Activated T-cell treated with anti-CD3 and anti-CD28 coated beads, Interleukin-2, amount 50 U/mL, for 72 hours (primary cell): ENCODE measurements at regions not wholly inside any gene's neighbourhood (a gene's known extent, or its start where the extent isn't known, plus 50 kb on each side); places are given as distances from the start of the nearest gene placed in this dataset.
"Not testable (repeated sequence)": the region's sequence is repeated elsewhere in the genome, so short reads cannot be mapped to it uniquely, and the experiment has no call there.

ENCODE experiments used
- ATAC-seq, 2 donors: fragments of 150-1000 bp; cut with Tn5 transposase; replicated peaks in 1 of 2; 2 replicates each; pipeline ENCODE4 v1.10.0; 2021; ENCODE audit warnings: moderate library complexity in 2 of 2, mild to moderate bottlenecking in 1 of 2
- DNase-seq, 2 donors: peaks; one replicate each; pipeline ENCODE4 v3.0.0; 2021 to 2022; ENCODE audit warnings: mixed read lengths in 1 of 2
- H3K27ac Mint-ChIP-seq: one replicate; pipeline ENCODE4 v1.8.0; 2022; ENCODE audit warnings: mild to moderate bottlenecking, moderate library complexity, mixed read lengths
- H3K27me3 Mint-ChIP-seq: one replicate; pipeline ENCODE4 v1.8.0; 2022; ENCODE audit warnings: low read depth, mixed read lengths
- H3K36me3 Mint-ChIP-seq, 2 donors: one replicate each; pipeline ENCODE4 v1.8.0; 2022; ENCODE audit warnings: mixed read lengths in 2 of 2, mild to moderate bottlenecking in 1 of 2; ENCODE audit not compliant: insufficient read depth in 2 of 2
- H3K4me1 Mint-ChIP-seq: one replicate; pipeline ENCODE4 v1.8.0; 2022; ENCODE audit warnings: low read depth, mixed read lengths
- H3K4me3 Mint-ChIP-seq, 2 donors: one replicate each; pipeline ENCODE4 v1.8.0; 2022; ENCODE audit warnings: mild to moderate bottlenecking in 2 of 2, mixed read lengths in 2 of 2, moderate library complexity in 2 of 2
- H3K9me3 Mint-ChIP-seq, 2 donors: one replicate each; pipeline ENCODE4 v1.8.0; 2022; ENCODE audit warnings: mixed read lengths in 2 of 2

DNA sequence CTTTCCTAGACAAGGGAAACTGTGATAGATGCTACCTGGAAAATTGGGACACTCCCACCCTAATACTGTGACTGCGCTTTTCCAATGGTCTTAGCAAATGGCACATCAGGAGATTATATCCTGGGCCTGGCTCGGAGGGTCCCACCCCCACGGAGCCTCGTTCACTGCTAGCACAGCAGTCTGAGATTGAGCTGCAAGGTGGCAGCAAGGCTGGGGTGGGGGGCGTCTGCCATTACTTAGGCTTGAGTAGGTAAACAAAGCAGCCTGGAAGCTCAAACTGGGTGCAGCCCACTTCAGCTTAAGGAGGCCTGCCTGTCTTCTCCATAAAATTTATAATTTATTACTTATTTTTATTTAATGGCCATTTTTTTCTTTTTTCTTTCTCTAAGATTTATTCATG, 802.1 kb upstream of the SLC39A10 start:
- no peak overlapping the region for H3K4me3 Mint-ChIP-seq

GRCh38 chr2:194842871-194843270, 814.2 kb upstream of the SLC39A10 start:
- no peak for DNase-seq

More for the DNA sequence above, 802.1 kb upstream of the SLC39A10 start:
- Mint-ChIP-seq H3K4me1 (no peaks in the 10 kb centered on the region), H3K36me3 (peaks cover 0 to 2% of the 10 kb centered on the region in 2 donors), H3K27me3 (no peaks in the 10 kb centered on the region), H3K27ac (no peak overlapping the region), H3K9me3 (peaks cover 0 to 3% of the 10 kb centered on the region in 2 donors)
- ATAC-seq (no peak), DNase-seq (no peak)

GRCh38 chr2:194834371-194834770, 822.7 kb upstream of the SLC39A10 start:
- DNase-seq, H3K4me3 Mint-ChIP-seq, H3K9me3 Mint-ChIP-seq: not testable (repeated sequence)

More at GRCh38 chr2:194842871-194843270, 814.2 kb upstream of the SLC39A10 start:
- H3K27me3 Mint-ChIP-seq = no peaks in the 10 kb centered on the region
- H3K9me3 Mint-ChIP-seq = no peaks in the 10 kb centered on the region
- no peaks in the 10 kb centered on the region for H3K36me3 Mint-ChIP-seq
- no peak overlapping the region for H3K4me3 Mint-ChIP-seq
- no peak overlapping the region for H3K27ac Mint-ChIP-seq
- no peak for ATAC-seq
- H3K4me1 Mint-ChIP-seq = no peaks in the 10 kb centered on the region

DNA sequence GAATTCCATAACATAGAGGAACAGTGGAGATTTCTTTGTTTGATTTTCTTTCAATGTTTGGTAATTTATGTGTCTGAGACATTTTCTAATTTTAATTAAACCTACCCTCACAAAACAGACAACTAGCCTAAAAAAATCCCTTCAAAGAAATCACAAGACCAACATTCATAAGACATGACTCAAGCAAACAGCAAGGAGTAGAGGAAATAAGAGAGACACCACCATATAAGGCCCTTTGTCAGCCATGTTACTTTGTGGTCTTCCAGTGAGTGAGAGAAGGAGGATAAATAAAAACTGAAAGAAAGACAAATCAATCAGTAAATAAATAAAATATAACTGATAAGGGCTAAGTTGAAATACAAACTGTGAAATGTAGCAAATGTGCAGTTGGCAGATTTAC, 830.8 kb upstream of the SLC39A10 start:
- Mint-ChIP-seq H3K4me1 (no peaks in the 10 kb centered on the region), H3K27ac (no peak overlapping the region), H3K4me3 (no peak overlapping the region), H3K36me3 (no peaks in the 10 kb centered on the region), H3K27me3 (no peaks in the 10 kb centered on the region), H3K9me3 (no peaks in the 10 kb centered on the region)
- DNase-seq = no peak
- no peak for ATAC-seq

More at GRCh38 chr2:194834371-194834770, 822.7 kb upstream of the SLC39A10 start:
- not testable (repeated sequence) for H3K27me3 Mint-ChIP-seq, ATAC-seq, H3K4me1 Mint-ChIP-seq, H3K36me3 Mint-ChIP-seq, H3K27ac Mint-ChIP-seq

DNA sequence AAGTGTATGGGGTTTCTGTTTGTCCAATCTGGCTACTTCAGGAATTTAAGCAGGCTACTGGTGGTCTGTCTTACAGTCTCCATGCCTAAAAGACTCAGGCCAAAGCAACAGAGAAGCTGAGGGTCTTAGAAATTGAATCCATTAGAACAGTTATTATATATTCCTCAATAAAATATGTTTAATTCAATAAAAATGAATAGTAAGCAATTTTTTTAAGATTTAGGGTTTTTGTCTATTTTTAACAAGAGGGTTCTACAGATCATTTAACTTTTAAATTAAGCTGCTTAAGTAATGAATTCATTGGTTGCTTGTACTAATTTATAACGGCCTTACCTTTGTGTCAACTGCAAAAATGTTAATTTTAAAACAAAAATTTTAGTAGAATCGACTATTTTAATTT, 832.6 kb upstream of the SLC39A10 start:
- no peak for ATAC-seq
- Mint-ChIP-seq H3K4me1 (no peaks in the 10 kb centered on the region), H3K4me3 (no peak overlapping the region), H3K27ac (no peak overlapping the region), H3K9me3 (no peaks in the 10 kb centered on the region), H3K27me3 (no peaks in the 10 kb centered on the region), H3K36me3 (no peaks in the 10 kb centered on the region)
- no peak for DNase-seq

DNA sequence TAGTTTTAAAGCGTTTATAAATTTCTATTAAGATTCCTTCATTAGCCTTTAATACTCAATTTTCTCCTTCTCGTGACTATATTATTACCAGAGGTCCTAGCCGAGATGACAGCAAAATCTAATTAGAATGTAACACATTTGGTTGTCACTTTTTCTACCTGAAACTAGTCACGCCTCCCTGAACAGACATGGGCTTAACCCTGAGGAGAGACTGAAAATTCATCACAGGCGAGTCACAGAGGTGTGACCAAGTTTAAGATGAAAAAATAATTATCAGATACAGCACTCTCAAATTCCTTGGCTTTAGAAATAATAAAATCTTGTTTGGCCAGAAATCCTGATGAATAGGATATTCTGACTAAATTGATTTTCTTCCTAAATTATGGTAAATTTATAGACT, 834.4 kb upstream of the SLC39A10 start:
- DNase-seq = no peak
- ATAC-seq = no peak
- no peaks in the 10 kb centered on the region for H3K4me1 Mint-ChIP-seq
- no peak overlapping the region for H3K4me3 Mint-ChIP-seq
- no peaks in the 10 kb centered on the region for H3K27me3 Mint-ChIP-seq
- no peaks in the 10 kb centered on the region for H3K9me3 Mint-ChIP-seq
- no peak overlapping the region for H3K27ac Mint-ChIP-seq
- no peaks in the 10 kb centered on the region for H3K36me3 Mint-ChIP-seq

- DNase-seq = no peak
- no peak overlapping the region for H3K4me3 Mint-ChIP-seq
- no peaks in the 10 kb centered on the region for H3K36me3 Mint-ChIP-seq
- no peaks in the 10 kb centered on the region for H3K4me1 Mint-ChIP-seq
- ATAC-seq = no peak
- no peak overlapping the region for H3K27ac Mint-ChIP-seq
- H3K27me3 Mint-ChIP-seq = no peaks in the 10 kb centered on the region
- H3K9me3 Mint-ChIP-seq = no peaks in the 10 kb centered on the region
Observed at GRCh38 chr2:194822097-194822496, 834.9 kb upstream of the SLC39A10 start.

- ATAC-seq = no peak
Observed at GRCh38 chr2:194819367-194819766, 837.7 kb upstream of the SLC39A10 start.

GRCh38 chr2:194815475-194815874, 841.6 kb upstream of the SLC39A10 start:
- no peaks in the 10 kb centered on the region for H3K27me3 Mint-ChIP-seq
- no peak for DNase-seq

More at GRCh38 chr2:194819367-194819766, 837.7 kb upstream of the SLC39A10 start:
- no peaks in the 10 kb centered on the region for H3K4me1 Mint-ChIP-seq
- no peaks in the 10 kb centered on the region for H3K36me3 Mint-ChIP-seq
- no peak overlapping the region for H3K4me3 Mint-ChIP-seq
- no peak for DNase-seq
- H3K9me3 Mint-ChIP-seq = no peaks in the 10 kb centered on the region
- H3K27ac Mint-ChIP-seq = no peak overlapping the region
- no peaks in the 10 kb centered on the region for H3K27me3 Mint-ChIP-seq

DNA sequence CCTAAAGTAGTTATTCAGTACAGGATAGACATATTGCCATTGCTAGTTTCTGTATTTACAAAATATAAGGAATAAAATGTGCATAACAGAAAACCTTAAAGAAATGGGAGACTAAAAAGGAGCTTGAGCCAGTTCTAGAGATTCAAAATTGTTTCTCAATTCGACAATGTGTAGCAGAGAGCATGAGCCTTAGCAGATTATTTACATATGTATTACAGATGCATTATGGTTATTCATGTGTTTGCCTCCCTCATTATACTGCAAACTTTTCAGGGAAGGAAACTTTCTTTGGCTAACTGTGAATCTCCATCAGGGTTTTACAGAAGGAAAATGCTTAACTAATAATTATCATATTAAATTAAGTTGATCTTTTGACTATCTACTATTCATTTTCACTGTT, 854.4 kb upstream of the SLC39A10 start:
- DNase-seq (no peak), ATAC-seq (no peak)
- H3K27ac Mint-ChIP-seq = no peak overlapping the region
- H3K9me3 Mint-ChIP-seq = peaks cover 6% of the 10 kb centered on the region in 2 donors
- peaks cover 0 to 1% of the 10 kb centered on the region in 2 donors for H3K36me3 Mint-ChIP-seq
- H3K4me3 Mint-ChIP-seq = no peak overlapping the region
- no peaks in the 10 kb centered on the region for H3K27me3 Mint-ChIP-seq
- no peaks in the 10 kb centered on the region for H3K4me1 Mint-ChIP-seq

More at GRCh38 chr2:194815475-194815874, 841.6 kb upstream of the SLC39A10 start:
- H3K4me3 Mint-ChIP-seq = no peak overlapping the region
- no peak overlapping the region for H3K27ac Mint-ChIP-seq
- H3K36me3 Mint-ChIP-seq = no peaks in the 10 kb centered on the region
- ATAC-seq = no peak
- H3K9me3 Mint-ChIP-seq = no peaks in the 10 kb centered on the region
- no peaks in the 10 kb centered on the region for H3K4me1 Mint-ChIP-seq

DNA sequence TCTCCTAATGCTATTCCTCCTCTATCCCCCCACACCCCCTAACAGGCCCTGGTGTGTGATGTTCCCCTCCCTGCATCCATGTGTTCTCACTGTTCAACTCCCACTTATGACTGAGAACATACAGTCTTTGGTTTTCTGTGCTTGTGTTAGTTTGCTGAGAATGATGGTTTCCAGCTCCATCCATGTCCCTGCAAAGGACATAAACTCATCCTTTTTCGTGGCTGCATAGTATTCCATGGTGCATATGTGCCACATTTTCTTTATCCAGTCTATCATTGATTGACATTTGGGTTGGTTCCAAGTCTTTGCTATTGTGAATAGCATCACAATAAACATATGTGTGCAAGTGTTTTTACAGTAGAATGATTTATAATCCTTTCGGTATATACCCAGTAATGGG, 870.0 kb upstream of the SLC39A10 start:
- not testable (repeated sequence) for H3K4me1 Mint-ChIP-seq, H3K27ac Mint-ChIP-seq, H3K4me3 Mint-ChIP-seq, H3K9me3 Mint-ChIP-seq, H3K36me3 Mint-ChIP-seq, H3K27me3 Mint-ChIP-seq, DNase-seq, ATAC-seq

DNA sequence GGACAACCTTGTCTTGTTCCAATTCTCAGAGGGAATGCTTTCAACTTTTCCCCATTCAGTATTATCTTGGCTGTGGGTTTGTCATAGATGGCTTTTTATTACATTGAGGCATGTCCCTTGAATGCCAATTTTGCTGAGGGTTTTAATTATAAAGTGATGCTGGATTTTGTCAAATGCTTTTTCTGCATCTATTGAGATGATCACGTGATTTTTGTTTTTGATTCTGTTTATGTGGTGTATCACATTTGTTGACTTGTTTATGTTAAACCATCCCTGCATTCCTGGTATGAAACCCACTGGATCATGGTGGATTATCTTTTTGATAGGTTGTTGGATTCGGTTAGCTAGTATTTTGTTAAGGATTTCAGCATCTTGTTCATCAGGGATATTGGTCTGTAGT, 885.6 kb upstream of the SLC39A10 start:
- ATAC-seq, H3K4me3 Mint-ChIP-seq, H3K4me1 Mint-ChIP-seq, H3K27me3 Mint-ChIP-seq, DNase-seq, H3K9me3 Mint-ChIP-seq, H3K27ac Mint-ChIP-seq, H3K36me3 Mint-ChIP-seq: not testable (repeated sequence)

DNA sequence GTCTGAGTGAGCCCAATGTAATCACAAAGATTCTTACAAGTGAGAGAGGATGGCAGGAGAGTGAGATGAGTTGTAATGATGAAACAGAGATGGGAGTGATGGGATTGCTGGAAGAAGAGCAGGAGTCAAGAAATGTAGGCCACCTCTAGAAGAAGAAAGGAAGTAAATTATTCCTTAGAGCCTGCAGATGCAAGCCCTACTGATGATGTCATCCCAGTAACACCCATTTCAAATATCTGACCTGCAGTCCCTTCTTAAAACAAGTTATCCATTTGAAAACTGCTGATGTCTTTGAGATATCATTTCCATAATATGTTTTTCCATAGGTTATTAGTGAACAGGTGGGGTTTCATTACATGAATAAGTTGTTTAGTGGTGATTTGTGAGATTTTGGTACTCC, 888.0 kb upstream of the SLC39A10 start:
- ATAC-seq = no peak
- H3K36me3 Mint-ChIP-seq = no peaks in the 10 kb centered on the region
- no peaks in the 10 kb centered on the region for H3K4me1 Mint-ChIP-seq
- H3K4me3 Mint-ChIP-seq = no peak overlapping the region
- H3K27me3 Mint-ChIP-seq = no peaks in the 10 kb centered on the region
- no peak for DNase-seq
- peaks cover 0 to 2% of the 10 kb centered on the region in 2 donors for H3K9me3 Mint-ChIP-seq
- no peak overlapping the region for H3K27ac Mint-ChIP-seq

GRCh38 chr2:194765723-194766122, 891.3 kb upstream of the SLC39A10 start:
- ATAC-seq = no peak
- no peaks in the 10 kb centered on the region for H3K36me3 Mint-ChIP-seq
- H3K4me3 Mint-ChIP-seq = no peak overlapping the region
- no peak overlapping the region for H3K27ac Mint-ChIP-seq
- no peaks in the 10 kb centered on the region for H3K4me1 Mint-ChIP-seq
- no peaks in the 10 kb centered on the region for H3K27me3 Mint-ChIP-seq
- no peaks in the 10 kb centered on the region for H3K9me3 Mint-ChIP-seq
- no peak for DNase-seq
